ENCODE measurements at regions not wholly inside any gene's neighbourhood (a gene's known extent, or its start where the extent isn't known, plus 50 kb on each side); places are given as distances from the start of the nearest gene placed in this dataset.

DNA sequence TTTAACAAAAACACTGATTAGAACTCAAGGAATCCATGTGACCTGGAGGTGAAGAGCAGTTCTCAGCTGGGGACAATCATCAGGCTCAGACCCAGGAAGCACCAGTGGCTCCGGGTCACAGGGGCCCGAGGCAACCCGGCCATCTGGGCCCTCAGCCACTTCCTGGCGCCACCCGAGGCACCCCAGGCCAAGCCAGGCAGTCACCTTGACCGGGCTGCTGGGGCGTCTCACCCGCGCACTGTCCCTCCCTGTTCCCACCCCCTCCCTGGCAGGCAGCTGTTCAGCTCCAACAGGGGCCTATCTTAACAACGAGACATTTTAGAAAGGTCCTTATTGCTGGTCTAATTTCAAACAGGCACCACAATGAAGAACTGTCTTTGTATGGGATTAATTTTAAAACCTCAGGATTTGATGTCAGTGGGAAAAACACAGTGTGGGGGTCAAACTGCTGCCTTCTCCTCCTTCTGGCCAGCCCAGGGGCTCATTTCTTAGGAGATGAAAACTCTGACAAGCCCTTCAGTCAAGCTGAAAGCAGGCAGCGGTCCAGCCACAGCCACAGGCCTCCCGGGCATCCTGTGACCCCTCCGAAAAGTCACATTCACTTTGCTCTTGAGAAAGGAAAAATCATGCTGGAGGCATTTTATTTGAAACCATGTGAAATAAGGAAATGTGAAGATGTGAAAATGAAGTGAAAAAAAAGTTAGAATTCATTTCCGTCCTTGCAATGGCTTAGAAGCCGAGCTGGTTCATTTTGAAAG, 83.3 kb downstream of the KCTD15 start:
- Mint-ChIP-seq H3K36me3 (ENCODE audit: low read depth) (no peaks in the 10 kb centered on the region), H3K9me3 (no peaks in the 10 kb centered on the region), H3K4me1 (ENCODE audit: low read depth) (no peaks in the 10 kb centered on the region), H3K4me3 (no peak overlapping the region), H3K27me3 (peaks cover 12% of the 10 kb centered on the region), H3K27ac (no peak overlapping the region)
- POLR2A ChIA-PET = no interaction called here
- CTCF ChIA-PET = no interaction called here
- no peak for TF ChIP-seq CTCF (IDR thresholded peaks at IDR 0.05)
- Histone ChIP-seq H3K27ac (ENCODE audit: low read depth in 1 of 2, low read length in 2 of 2) (no peak overlapping the region), H3K4me1 (ENCODE audit: insufficient read depth, low read length) (peaks cover 9% of the 10 kb centered on the region), H3K9me3 (ENCODE audit: control insufficient read depth in 1 of 2, insufficient read depth in 1 of 2, low read length in 2 of 2) (no peaks in the 10 kb centered on the region), H3K4me3 (ENCODE audit: low read length) (no peak overlapping the region), H3K27me3 (ENCODE audit: control insufficient read depth in 1 of 2, insufficient read depth in 2 of 2, low read length in 2 of 2) (peaks cover 0 to 2% of the 10 kb centered on the region in 2 experiments), H3K36me3 (ENCODE audit: insufficient read depth, low read length) (no peaks in the 10 kb centered on the region)
- intact Hi-C loops (cut with DNase I, micrococcal nuclease) = no loop called here
- ATAC-seq (ENCODE audit: poor library complexity) = no peak
- no peak for DNase-seq

DNA sequence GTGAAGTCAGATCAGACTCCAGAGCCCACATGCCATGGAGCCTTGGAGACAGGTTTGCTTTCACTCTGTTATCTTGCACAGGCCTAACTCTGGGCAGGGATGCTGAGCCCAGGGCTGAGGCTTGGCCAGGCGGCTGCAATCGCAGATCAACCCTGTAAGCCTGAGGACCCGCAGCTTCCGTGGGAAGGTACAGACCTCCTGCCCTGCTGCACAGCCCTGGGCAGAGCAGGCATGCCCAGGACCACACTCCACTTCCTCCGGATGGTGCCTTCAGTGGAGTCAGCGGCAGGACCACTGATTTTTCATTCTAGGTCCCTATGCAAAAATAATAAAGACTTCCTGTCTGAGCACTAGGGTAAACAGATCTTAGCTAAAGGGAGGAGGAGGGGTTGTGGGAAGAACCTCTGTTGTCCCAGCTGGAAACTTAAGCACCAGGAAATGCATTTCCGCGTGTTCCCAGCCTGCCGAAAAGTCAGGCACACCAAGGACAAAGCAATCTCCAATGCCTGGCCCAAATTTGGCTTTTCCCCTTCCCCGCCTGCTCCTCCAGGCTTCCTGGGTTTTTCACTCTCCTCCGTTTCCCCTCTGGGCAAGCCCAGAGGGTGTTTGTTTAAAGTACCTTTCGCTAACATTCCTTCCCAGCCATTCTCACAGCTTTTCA, 87.3 kb downstream of the KCTD15 start:
- no peaks in the 10 kb centered on the region for H3K9me3 Mint-ChIP-seq
- Histone ChIP-seq H3K4me3 (ENCODE audit: low read length) (no peak overlapping the region), H3K4me1 (ENCODE audit: insufficient read depth, low read length) (peaks cover 9% of the 10 kb centered on the region), H3K9me3 (ENCODE audit: control insufficient read depth in 1 of 2, insufficient read depth in 1 of 2, low read length in 2 of 2) (no peaks in the 10 kb centered on the region), H3K27me3 (ENCODE audit: control insufficient read depth in 1 of 2, insufficient read depth in 2 of 2, low read length in 2 of 2) (peaks cover 0 to 2% of the 10 kb centered on the region in 2 experiments), H3K36me3 (ENCODE audit: insufficient read depth, low read length) (no peaks in the 10 kb centered on the region), H3K27ac (ENCODE audit: low read depth in 1 of 2, low read length in 2 of 2) (no peak overlapping the region)
- no peak overlapping the region for H3K4me3 Mint-ChIP-seq
- DNase-seq (no peak), ATAC-seq (ENCODE audit: poor library complexity) (no peak)
- H3K27ac Mint-ChIP-seq = no peak overlapping the region
- ChIA-PET CTCF (no interaction called here), POLR2A (no interaction called here)
- TF ChIP-seq CTCF (IDR thresholded peaks at IDR 0.05) = no peak
- peaks cover 11% of the 10 kb centered on the region for H3K27me3 Mint-ChIP-seq
- no peaks in the 10 kb centered on the region for H3K4me1 Mint-ChIP-seq (ENCODE audit: low read depth)
- intact Hi-C loops (cut with DNase I, micrococcal nuclease) = no loop called here
- H3K36me3 Mint-ChIP-seq (ENCODE audit: low read depth) = no peaks in the 10 kb centered on the region

DNA sequence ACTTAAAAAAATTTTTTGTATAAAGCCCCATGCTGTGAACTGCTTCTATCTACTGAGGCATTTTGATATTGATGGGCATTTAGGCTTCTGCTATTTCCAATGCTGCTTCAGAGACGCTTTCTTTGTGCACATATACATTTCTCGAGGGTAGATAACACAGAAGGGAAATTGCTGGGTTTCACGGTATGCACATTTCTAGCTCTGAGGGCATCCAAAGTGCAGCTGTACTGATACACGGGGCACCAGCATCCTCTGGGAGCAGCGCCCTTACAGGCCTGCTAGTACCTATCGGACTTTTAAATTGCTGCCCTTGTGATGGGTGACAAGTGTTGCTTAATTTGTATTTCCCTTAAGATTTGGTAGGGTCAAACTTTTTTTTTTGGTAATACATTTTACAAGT, 88.6 kb downstream of the KCTD15 start:
- H3K27me3 Mint-ChIP-seq = peaks cover 15% of the 10 kb centered on the region
- DNase-seq (no peak), ATAC-seq (ENCODE audit: poor library complexity) (no peak)
- Histone ChIP-seq H3K4me1 (ENCODE audit: insufficient read depth, low read length) (peaks cover 9% of the 10 kb centered on the region), H3K9me3 (ENCODE audit: control insufficient read depth in 1 of 2, insufficient read depth in 1 of 2, low read length in 2 of 2) (no peaks in the 10 kb centered on the region), H3K36me3 (ENCODE audit: insufficient read depth, low read length) (no peaks in the 10 kb centered on the region), H3K27me3 (ENCODE audit: control insufficient read depth in 1 of 2, insufficient read depth in 2 of 2, low read length in 2 of 2) (peaks cover 0 to 2% of the 10 kb centered on the region in 2 experiments), H3K27ac (ENCODE audit: low read depth in 1 of 2, low read length in 2 of 2) (no peak overlapping the region), H3K4me3 (ENCODE audit: low read length) (no peak overlapping the region)
- no peaks in the 10 kb centered on the region for H3K36me3 Mint-ChIP-seq (ENCODE audit: low read depth)
- ChIA-PET CTCF (no interaction called here), POLR2A (no interaction called here)
- no peaks in the 10 kb centered on the region for H3K4me1 Mint-ChIP-seq (ENCODE audit: low read depth)
- H3K4me3 Mint-ChIP-seq = no peak overlapping the region
- TF ChIP-seq CTCF (IDR thresholded peaks at IDR 0.05) = no peak
- H3K9me3 Mint-ChIP-seq = no peaks in the 10 kb centered on the region
- intact Hi-C loops (cut with DNase I, micrococcal nuclease) = no loop called here
- H3K27ac Mint-ChIP-seq = no peak overlapping the region

Data from CD4-positive, alpha-beta T cell (primary cell).